GM21528 (cell line): ENCODE measurements at regions not wholly inside any gene's neighbourhood (a gene's known extent, or its start where the extent isn't known, plus 50 kb on each side); places are given as distances from the start of the nearest gene placed in this dataset.

Source experiments
- ATAC-seq: cut with Tn5 transposase; IDR thresholded peaks from one replicate; pipeline ENCODE4 v1.9.1; 2021; ENCODE audit warnings: mild to moderate bottlenecking, moderate library complexity; ENCODE audit not compliant: unreplicated experiment, low FRiP score

DNA sequence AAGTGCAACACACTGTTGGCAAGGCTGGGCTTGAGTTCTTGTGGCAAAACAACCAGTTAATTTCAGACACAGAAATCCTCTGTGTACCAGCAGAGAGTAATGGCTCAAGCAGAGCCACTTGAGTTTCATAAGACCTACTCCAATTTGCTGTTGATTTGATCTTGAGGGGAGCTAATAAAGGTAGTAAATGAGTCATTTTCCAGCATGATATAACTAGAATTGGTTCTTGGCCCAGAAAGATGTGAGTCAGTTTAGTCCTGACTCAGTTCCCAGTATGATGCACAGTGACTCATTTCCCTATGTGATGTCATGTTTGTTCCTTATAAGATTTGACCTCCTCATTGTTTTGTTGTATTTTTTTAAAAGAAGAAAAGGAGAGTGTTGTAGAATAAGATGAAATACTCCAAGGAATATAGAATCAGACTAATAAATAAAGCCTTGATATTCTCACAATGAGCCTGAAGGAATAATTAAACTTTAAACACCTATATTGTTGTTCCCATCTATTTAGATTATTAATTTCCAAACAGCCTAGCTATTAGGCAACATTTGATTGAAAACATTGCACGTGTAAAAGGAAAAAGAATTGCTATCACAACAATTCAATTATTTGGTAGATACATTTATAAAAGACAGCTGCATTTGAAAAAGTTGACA is 186.2 kb downstream of the REEP3 start:
- peak; percentile 47 for ATAC-seq

DNA sequence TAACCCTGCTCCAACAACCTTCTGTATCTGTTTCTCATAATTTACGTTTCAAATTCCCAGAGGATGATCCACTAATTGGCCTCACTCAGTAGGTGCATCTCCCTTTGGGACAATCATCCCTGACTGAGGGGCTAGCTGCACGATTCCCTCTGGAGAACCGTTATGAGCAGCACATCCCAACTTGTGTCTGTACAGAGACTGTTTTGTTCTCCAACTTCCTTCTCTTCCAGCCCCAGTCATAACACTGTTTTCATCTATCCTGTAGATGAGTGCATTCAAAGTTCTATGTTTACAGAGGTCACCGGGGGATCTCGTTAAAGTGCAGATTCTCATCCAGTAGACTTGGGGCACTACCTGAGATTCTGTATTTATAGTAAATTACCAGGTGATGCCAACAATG is 187.2 kb downstream of the REEP3 start:
- no peak for ATAC-seq

DNA sequence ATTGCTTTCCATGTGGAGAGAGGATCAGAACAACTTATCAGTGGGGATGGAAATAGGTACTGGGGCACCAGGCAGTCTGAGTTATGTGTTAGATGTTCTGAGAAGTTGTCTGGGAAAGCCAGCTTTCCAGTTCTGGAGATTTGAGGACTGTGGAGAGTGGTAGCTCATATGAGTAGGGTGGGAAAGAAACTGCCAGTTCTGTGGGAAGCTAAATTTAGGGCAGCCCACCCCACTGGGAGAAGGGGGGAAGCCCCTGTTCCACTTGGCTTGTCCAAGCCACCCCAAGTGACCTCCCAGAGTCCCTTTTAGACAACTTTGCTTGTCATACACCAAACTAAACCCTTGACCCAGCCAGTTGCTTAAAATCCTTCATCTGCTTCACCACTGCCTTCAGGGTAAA is 189.5 kb downstream of the REEP3 start:
- ATAC-seq: no peak

DNA sequence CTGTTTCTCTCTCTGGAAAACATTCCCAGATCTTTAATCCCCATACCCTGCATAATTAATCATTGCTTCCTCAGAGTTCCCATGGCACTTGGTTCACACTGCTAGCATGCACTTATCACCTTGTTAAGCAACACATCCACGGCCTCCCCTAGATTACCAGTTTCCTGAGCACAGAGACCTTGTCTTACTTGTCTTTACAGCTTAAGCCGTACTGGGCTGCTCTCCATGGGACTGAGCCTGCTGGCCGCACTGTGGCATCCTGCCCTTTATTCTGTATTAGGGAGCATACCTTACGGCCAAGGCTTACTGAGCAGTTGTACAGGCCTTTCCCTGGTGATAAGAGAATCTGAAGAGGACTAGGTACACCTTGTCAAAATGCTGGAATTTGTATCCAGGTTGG is 190.2 kb downstream of the REEP3 start:
- no peak for ATAC-seq

DNA sequence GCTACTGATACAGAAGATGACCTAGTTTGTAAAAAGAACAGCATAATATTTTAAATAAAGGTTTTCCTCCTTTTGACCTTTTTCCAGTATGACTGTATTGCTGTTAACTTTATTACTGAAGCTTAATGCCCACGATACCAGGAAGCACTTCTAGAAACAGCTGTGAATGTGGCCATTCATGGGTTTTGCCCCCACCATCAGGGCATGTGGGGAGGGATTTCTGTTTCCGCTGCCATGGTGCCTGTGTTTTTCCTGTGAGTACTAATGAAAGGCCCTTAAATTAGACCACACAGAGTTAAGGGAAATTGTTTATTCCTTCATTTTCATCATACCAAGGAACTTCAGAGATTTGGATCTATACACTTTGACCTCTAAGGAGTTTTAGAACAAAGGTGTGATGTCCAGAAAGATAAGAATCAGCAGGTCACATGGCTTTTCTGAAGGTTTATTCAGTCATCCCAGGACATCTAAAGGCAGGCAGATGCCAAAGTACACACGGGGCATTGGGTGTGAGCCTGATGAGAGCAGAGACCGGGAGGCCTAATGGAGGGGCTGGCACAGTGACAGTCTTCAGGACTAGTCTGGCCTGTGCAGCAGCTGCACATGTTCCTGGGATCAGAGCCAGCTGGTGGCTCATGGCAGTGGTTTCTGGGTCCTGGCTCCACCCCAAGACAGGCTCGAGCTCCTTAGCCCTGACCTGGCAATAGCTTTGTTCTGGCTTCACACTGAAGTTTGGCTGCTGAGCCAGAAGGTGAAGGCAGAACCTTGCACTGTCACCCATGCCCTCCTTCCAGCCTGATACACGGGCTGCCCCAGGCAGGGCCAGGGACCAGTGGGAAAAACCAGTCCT is 190.9 kb downstream of the REEP3 start:
- ATAC-seq: no peak

DNA sequence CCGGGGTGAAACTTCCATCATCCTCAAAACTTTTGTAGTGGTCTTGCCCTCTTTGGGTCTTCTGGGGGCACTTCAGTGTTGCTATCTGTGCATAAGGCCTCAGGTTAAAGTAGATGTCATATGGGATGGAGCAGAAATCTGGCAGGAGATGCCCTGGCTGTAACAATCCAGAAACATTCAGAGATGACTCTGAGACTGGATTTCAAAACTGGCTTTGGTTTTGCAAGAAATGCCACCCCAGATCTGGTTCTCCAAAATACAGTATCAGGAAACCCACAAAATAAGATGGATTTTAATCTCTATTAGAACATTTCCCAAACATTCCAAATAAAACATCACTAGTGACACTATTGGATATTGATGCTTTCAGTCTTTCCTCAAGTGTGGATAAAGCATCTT is 191.5 kb downstream of the REEP3 start:
- no peak for ATAC-seq

DNA sequence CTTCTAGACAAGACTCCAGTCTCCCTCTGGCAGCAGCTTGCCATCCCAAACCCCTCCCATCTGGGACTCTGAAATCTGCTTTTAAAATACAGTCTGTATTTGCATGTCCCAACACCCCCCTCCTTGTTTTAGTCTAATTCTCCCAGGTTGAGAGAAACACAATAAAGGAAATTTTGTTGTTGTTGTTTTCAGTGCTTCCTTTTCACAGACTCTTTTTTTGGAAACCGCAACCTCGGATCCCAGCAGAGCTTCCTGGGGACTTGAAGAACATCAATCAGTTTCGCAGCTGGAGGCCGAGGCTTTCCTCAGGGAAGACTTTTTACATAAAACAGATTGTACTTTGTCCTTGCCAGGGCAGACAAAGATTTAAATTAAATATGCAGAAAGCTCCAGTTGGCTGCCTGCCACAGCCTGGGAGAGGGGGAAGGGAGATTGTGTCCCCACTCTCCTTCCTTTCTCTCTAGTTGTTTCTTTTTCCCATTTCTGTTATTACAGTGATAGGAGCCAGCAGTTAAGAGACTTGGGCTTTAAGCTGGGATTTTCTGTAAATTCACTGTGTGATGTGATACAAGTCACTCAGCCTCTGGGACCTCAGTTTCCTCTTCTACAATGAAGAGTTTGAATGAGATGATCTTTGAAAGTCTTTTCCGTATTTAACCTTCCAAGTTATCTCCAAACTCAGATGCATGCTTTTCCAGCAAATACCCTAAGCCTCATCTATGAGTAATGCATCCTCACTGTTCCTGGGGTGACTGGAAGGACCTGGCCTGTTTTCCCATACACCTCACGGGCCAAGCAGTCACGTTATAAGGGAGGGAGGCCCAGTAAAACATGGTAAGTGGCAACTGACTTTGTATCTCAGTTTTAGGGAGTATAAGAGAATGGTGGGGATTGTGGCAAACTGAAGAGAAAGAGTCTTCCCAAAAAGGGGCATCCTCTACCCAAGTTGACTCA is 192.3 kb downstream of the REEP3 start:
- no peak for ATAC-seq

DNA sequence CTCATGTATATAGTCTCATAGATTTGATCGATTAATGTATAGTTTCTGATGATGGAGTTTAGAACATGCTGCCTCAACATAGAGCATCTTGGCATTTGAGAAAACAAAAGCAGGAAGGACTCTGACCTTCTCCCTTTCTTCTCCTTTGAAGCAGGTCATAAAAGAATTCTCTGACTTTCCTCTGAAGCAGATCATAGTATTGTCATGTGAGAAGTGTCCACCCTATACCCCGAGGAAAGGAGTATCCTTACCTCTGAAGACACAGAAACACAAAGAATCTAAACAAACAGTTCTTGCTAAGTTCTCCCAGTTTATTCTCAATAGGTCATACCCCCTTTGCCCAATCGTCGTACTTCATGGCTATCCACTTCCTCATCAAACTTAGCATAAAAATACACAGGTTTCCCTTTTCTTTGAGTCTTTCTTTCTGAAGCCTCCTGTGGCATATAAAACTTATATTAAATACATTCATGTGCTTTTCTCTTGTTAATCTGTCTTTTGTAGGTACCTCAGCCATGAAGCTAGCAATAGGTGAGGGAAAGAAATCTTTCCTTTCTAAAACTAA is 194.9 kb downstream of the REEP3 start:
- no peak for ATAC-seq

DNA sequence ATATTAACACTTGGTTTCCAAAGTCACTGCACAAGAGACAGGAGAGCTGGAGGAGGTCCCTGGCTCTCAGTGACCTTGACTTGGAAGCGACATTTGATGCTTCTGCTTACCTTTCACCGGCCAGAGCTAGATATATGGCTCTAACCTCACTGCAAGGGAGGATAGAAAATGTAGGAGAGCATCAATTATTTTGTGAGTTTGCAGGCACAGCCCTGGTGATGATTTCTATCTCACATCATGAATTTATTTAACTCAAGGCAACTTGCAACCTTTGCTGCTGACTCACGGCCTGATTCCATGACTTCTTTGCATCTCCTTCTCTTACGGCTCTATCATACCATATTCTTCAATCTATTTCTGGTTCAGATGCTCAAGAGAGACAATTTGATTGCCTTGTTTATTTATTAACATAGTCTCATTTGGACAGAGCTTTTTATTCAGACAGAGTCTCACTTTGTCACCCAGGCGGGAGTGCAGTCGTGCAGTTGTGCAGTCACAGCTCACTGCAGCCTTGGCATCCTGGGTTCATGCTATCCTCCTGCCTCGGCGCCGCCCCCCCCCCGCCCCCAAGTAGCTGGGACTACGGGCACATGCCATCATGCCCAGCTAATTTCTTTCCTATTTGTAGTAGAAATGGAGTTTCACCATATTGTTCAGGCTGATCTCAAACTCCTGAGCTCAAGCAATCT is 196.0 kb downstream of the REEP3 start:
- ATAC-seq: no peak

DNA sequence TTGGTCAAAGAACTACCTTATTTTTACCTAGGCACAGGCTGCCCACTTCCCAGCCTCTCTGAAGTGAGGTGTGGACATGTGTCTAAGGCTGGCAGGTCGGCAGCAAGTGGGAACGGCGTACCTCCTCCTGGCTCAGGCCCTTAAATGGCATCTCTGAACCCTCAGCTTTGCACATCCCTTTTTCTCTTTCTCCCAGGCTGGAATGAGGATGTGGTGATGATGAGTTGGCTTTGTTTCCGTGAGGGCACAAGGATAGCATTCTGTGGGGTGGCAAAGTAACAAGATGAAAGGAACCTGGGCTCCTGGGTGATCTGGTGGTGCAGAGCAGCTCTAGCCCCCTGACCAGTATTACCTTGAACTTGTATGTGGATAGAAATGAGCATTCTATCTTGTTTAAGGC is 196.8 kb downstream of the REEP3 start:
- ATAC-seq: no peak

DNA sequence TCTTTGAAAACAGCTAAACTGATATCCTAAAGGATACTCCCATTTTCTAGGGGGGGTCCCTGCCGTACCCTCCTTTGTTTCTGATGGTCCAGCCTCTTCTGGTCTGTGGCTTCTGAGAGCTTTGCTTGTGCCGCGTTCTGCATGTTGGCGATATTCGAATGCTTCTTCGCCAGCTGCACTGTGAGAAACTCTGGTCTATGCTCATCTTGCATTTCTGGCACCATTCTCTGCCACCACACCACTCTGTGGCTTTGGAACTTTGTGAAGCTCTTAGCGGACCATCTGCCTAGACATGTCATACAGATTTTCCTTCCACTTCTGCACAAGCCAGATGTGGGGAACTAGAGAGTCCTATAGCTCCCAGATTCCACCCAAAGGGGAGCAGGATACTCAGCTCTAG is 197.2 kb downstream of the REEP3 start:
- no peak for ATAC-seq

DNA sequence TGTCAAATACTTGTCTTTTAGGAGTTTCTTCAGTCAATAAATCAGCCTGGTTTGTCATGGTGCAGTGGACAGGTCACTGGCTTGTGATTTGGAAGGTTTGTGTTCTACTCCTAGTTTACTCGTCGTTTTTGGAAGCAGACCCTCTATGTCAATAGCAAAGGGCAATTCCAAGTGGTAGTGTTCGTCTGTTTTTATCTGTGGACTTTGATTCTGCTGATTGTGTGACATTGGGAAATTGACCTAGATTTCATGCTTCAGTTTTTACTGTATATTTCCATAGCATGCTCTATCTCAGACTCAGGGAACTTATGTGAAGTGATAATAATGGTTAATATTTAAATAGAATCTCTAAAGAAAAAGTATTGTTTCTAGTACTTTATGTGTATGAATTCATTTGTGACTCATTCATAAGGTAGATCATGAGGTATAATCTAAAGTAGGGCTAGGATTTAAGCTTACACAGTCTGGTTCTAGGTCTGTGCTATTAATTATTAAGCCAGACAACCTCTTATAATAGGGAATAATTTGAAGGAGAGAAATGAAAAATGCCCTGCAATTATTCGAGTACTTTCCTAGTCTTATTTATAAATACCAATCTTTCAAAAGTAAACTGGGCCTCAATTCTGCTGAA is 198.1 kb downstream of the REEP3 start:
- no peak for ATAC-seq

DNA sequence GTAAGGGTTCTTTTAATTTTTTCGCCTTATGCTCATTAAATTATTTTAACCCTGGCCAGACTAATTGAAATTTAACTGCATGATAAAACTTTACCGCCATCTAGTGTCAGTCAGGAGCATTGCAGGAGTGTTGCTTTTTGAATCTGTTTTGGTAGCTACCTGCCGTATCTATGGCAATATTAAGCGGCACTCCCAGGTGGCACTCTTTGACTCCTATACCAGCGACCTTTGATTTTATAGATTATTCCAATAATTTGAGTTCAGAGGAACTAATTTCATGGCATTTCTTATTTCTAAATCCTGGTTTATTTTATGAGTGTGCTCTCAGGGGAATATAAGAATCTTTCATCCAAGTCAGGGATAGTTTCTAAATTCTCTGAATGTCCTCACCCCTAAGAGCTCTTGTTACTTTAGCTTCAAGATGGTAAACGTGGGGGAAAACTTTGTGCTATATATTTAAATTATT is 198.9 kb downstream of the REEP3 start:
- ATAC-seq: no peak

DNA sequence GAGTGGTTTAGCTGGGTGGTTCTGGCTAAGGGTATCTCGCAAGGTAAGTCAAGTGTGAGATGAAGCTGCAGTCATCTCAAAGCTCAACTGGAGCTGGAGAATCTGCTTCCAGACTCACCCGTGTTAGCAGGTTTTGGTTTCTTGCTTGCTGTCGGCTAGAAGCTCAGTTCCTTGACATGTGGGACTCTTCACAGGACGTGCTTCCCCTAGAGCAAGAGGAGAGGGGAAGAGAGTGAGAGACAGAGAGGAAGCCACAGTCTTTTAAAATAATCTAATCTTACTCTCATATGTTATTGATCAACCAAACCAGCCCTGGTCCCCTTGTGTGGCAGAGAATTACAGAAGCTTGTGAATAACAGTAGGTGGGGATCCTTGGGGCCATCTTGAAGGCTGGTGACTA is 199.5 kb downstream of the REEP3 start:
- ATAC-seq: peak; percentile 77

DNA sequence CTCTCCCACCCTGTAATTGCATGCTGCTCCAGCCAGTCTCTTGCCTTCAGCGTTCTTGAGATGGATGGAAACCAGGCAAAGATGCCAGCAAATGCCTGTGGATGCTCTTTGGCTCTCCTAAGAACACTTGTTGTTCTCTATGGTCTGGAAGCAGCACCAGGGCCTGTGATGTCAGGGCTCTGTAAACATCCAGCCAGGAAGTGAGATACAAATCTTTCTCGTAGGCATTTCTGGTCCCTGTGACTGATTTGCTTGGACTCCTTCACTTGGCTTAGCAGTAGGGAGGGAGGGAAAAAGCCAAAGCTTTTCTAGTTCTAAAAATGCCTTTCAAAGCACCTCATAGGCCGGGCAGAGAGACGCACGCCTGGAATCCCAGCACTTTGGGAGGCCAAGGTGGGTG is 201.3 kb downstream of the REEP3 start:
- no peak for ATAC-seq

DNA sequence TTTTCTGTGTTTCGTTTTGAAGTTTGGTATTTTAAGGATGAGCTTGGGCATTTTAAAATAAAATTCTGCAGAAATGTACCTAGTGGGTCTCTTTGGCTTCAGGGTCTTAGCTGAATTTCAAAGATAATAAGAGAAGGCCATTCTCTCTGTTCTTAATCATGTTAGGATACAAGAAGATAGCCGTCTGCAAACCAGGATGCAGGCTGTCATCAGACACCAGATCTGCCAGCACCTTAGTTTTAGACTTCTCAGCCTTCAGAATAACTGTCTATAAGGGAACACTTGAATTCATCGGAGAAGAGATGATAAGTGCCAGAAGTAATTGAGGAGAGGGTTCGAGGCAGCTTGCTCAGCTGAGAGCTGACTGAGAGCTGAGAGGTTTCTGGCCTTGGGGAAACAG is 202.1 kb downstream of the REEP3 start:
- no peak for ATAC-seq

DNA sequence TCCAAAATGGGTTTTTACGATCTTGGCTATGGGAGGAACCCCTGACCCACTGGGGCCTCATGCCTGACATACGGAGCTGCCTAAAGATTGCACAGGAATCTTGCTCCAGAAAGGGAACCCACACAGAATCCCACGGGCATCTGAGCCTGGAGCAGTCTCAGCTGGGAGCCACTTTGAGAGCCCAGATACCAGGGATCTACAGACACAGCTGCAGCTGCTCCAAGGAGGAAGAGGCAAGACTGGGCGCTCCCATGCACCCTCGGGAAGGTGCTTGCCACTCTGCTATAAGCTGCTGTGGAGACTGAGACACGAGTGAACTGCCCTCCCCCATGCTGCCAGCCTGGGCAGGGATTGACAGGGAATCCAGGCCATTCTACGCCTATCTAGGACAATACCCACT is 202.5 kb downstream of the REEP3 start:
- no peak for ATAC-seq

DNA sequence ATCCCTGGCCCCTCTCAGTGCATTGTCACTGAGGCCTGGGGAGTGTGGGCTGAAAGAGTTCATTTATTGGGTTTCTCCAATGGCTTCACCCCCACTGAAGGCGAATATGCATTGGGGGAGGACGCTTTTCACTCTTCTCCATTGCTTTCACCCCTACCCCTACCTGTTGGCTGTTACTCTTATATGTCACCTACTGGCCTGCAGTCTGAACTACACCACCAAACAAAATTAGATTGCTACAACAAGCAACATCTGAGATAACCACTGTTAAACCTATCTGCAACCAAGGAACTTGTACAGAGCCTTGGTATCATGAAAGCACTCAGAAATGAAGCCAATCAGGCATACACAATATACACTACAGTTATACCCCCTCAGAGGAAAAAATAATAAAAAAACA is 203.7 kb downstream of the REEP3 start:
- no peak for ATAC-seq

DNA sequence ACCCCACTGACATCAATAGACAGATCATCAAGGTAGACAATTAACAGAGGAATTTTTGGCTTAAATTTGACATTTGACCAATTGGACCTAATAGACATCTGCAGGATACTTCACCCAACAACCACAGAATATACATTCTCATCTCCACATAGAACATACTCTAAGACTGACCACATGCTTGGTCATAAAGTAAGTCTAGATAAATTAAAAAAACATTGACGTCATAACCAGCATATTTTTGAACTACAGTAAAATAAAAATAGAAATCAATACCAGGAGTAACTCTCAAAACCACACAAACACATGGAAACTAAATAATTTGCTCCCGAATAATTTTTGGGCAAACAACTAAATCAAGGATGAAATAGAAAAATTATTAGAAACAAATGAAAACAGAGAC is 205.7 kb downstream of the REEP3 start:
- no peak for ATAC-seq

DNA sequence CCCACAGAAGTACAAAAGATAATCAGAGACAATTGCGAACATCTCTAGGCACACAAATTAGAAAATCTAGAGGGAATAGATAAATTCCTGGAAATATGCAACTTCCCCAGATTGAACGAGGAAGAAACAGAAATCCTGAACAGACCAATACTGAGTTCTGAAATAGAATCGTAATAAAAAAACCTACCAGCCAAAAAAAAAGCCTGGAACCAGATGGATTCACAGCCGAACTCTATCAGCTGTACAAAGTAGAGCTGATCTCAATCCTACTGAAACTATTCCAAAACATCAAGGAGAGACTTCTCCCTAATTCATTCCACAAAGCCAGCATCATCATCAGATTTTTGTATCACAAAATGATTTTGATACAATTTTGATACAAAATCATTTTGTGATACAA is 206.4 kb downstream of the REEP3 start:
- ATAC-seq: no peak
